LNCAP (cell line): ENCODE measurements at regions not wholly inside any gene's neighbourhood (a gene's known extent, or its start where the extent isn't known, plus 50 kb on each side); places are given as distances from the start of the nearest gene placed in this dataset.

ENCODE experiments used
- CTCF ChIP-seq: fragments of 450-650 bp; IDR thresholded peaks from 2 replicates; pipeline ENCODE4 v1.5.1; 2017; ENCODE audit warnings: mild to moderate bottlenecking

GRCh38 chr4:112753333-112753732 lies 116.4 kb downstream of the LARP7 start:
- no peak for TF ChIP-seq CTCF

DNA sequence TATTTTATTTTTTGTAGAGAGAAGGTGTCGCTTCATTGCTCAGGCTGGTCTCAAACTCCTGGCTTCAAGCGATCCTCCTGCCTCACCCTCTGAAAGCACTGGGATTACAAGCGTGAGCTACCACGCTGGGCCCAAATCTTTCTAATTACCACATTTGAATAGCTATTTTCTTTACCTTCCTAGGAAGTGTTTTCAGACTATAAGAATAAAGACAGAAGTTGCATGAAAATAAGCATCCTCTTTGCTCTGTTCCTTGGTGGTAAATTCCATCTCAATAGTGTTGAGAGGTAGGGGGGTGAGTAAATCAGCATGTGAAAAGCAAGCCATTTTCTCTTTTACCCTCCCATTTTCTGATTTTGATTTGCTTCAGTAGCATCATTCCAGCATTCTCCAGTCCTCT lies 122.4 kb downstream of the LARP7 start:
- no peak for TF ChIP-seq CTCF

DNA sequence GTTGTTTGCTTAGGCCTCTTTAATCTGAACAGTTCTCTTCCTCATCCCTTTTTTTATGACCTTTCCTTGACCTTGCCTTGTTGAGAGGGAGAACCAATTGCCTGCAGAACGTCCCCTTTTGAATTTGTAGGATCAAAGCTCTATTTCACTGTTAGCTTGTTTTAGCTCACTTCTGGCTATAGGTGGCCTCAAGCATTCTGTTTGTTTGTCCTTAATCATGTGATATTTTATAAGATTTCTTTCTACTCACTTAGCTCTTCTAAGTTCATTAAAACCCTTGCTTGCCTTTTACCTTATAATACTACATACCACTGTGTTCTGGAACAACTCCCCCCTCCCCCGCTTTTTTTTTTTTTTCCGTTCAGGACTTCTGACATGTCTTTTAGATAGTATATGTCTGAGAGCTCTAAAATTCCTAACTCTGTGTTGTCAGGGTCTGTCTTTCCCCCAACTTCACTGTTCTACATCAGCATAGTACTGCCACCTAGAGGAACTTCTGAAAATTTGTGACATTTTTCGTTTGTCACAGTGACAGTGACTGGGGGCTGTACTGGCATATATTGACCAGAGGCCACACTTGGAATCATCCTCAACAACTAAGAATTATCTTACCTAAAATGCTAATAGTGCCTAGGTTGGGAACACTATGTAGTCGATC lies 128.5 kb downstream of the LARP7 start:
- peak; percentile 58 for TF ChIP-seq CTCF

DNA sequence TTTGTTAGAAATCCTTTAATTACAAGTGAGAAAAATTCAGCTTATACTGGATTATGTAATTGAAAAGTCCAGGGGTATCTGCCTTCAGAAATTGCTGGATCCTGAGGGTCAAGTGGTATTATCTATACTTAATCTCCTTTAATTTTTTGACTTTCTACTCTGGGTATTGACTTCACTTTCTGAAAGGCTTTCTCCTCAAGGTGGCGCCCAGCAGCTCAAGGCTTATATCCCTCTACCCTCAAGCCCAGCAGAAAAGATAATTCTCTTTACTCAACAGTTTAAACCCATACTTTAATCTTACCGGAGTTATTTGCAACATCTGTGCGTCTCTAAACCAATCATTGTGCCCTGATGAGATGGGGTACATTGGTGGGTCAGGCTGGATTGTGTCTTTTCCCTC lies 129.5 kb downstream of the LARP7 start:
- no peak for TF ChIP-seq CTCF

DNA sequence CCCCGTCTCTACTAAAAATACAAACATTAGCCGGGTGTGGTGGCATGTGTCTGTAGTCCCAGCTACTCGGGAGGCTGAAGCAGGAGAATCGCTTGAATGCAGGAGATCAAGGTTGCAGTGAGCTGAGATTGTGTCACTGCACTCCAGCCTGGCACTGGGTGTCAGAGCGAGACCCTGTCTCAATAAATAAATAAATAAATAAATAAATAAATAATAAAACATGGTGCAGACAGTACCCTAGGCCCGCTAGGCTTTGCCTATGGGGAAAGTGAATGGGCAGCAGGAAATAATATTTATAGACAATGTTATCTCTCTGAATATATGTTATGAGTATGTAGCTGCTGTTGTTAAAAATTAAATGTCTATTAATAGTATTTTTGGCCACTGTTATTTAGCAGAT lies 130.4 kb downstream of the LARP7 start:
- TF ChIP-seq CTCF, result no peak

DNA sequence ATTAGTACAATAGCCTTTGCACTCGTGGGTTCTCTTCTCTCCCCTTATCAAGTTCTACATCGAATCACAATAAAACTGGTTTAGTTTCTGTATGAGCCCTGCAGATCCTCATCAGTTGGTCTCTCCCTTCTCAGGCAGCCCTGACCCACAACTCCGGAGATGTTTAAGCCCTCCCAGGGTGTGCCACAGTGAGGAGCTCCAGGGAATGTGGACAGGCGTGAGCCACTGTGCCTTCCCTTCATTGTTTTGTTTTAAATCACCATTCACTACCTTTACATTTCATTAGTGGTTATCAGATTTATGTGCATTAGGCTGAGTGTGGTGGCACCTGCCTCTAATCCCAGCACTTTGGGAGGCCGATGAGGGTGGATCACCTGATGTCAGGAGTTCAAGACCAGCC lies 133.2 kb downstream of the LARP7 start:
- no peak for TF ChIP-seq CTCF

DNA sequence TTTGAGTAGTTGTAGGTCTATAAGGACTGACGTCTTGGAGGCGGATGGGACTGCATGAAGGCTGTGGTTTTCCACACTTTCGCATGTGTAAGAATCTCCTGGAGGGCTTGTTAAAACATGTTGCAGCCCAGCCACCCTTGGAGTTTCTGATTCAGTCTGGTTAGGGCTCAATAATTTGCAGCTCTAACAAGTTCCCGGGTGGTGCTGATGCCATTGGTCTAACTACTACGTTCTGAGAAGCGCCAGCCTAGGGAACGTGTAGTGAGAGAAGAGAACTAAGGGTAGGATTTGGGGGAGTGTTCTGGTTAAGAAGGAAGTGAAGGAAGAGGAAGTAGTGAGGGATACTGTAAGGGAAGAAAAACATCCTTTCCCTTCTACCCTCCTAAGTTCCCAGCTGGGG lies 138.9 kb downstream of the LARP7 start:
- TF ChIP-seq CTCF, result no peak

DNA sequence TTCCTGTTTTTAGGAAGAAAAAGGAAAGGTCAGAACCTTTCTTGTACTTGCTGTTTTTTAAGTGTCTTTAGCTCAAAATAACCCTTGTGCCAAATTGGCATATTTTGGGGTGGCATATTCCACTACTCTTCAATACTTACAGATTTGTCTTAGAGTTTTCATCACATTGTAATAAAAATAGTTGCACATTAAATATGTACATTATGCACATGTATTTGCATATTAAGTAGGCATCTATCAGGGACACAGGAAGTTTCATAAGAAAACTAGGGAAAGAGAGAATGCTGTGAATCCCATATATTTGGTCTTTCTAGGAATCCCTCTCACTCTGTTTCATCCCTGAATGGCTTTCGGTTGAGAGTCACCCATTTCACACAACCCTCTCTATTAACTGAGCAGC lies 139.6 kb downstream of the LARP7 start:
- TF ChIP-seq CTCF, result no peak
